HCT116 (cell line): ENCODE measurements at regions not wholly inside any gene's neighbourhood (a gene's known extent, or its start where the extent isn't known, plus 50 kb on each side); places are given as distances from the start of the nearest gene placed in this dataset.

Experiments used
- EZH2 ChIP-seq: fragments of 200-600 bp; sonication (generic); IDR thresholded peaks from 2 replicates; pipeline ENCODE4 v1.6.1; 2017; ENCODE audit warnings: antibody characterized with exemption, mixed run types
- POLR2A ChIP-seq: IDR thresholded peaks from 2 replicates; pipeline ENCODE4 v1.7.0; 2011; ENCODE audit warnings: borderline replicate concordance; ENCODE audit not compliant: insufficient read depth, insufficient read length; ENCODE audit errors: extremely low read depth

GRCh38 chr6:121731381-121731780 is 295.9 kb downstream of the GJA1 start:
- TF ChIP-seq POLR2A (no peak), EZH2 (no peak)
